ENCODE measurements at regions not wholly inside any gene's neighbourhood (a gene's known extent, or its start where the extent isn't known, plus 50 kb on each side); places are given as distances from the start of the nearest gene placed in this dataset.

GRCh38 chr12:20967756-20968155, 157.3 kb downstream of the SLCO1B3 start:
- TF ChIP-seq, protein P1, sequence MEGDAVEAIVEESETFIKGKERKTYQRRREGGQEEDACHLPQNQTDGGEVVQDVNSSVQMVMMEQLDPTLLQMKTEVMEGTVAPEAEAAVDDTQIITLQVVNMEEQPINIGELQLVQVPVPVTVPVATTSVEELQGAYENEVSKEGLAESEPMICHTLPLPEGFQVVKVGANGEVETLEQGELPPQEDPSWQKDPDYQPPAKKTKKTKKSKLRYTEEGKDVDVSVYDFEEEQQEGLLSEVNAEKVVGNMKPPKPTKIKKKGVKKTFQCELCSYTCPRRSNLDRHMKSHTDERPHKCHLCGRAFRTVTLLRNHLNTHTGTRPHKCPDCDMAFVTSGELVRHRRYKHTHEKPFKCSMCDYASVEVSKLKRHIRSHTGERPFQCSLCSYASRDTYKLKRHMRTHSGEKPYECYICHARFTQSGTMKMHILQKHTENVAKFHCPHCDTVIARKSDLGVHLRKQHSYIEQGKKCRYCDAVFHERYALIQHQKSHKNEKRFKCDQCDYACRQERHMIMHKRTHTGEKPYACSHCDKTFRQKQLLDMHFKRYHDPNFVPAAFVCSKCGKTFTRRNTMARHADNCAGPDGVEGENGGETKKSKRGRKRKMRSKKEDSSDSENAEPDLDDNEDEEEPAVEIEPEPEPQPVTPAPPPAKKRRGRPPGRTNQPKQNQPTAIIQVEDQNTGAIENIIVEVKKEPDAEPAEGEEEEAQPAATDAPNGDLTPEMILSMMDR (IDR thresholded peaks at IDR 0.05; ENCODE audit: insufficient read depth, missing control alignments): no peak
- FAIRE-seq: no peak
- no peak for DNase-seq (ENCODE audit: insufficient read length, low spot score)

- FAIRE-seq: no peak
- no peak for DNase-seq (ENCODE audit: insufficient read length, low spot score)
- TF ChIP-seq, protein P1 (IDR thresholded peaks at IDR 0.05; ENCODE audit: insufficient read depth, missing control alignments): no peak
These were observed 159.3 kb downstream of the SLCO1B3 start for GRCh38 chr12:20969766-20970165.

DNA sequence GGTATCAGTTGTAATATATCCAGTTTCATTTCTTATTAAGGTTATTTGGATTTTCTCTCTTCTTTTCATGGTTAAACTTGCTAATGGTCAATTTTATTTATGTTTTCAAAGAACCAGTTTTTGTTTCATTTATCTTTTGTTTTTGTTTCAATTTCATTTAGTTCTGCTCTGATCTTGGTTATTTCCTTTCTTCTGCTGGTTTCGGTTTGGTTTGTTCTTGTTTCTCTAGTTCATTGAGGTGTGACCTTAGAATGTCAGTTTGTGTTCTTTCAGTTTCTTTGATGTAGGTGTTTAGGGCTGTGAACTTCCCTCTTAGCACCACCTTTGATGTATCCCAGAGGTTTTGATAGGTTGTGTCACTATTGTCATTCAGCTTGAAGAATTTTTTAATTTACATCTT, 145.6 kb upstream of the SLCO1B1 start:
- FAIRE-seq (no peak), DNase-seq (ENCODE audit: insufficient read length, low spot score) (no peak)
- TF ChIP-seq, protein P1 (IDR thresholded peaks at IDR 0.05; ENCODE audit: insufficient read depth, missing control alignments): no peak

- DNase-seq (ENCODE audit: insufficient read length, low spot score) (no peak), FAIRE-seq (no peak)
- TF ChIP-seq, protein P1 (IDR thresholded peaks at IDR 0.05; ENCODE audit: insufficient read depth, missing control alignments): no peak
These were observed 129.2 kb upstream of the SLCO1B1 start for GRCh38 chr12:21001778-21002177.

DNA sequence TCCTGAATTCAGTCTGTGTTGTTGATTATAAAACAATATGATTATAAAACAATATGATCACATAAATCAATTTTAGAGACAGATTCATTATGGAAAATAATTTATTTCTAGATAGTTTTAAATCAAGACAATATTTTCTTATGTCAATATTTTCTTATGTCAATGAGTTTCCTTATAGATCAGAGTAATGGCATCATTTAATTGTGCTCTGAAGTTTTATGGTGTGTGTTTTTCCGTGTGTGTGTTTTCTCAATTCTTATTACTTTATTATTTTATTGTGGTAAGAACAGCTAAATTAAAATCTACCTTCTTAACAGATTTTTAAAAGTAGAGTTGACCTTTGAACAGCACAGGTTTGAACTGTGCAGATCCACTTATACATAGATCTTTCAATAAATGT, 105.3 kb upstream of the SLCO1B1 start:
- FAIRE-seq (no peak), DNase-seq (ENCODE audit: insufficient read length, low spot score) (no peak)
- TF ChIP-seq, protein P1 (IDR thresholded peaks at IDR 0.05; ENCODE audit: insufficient read depth, missing control alignments): no peak

DNA sequence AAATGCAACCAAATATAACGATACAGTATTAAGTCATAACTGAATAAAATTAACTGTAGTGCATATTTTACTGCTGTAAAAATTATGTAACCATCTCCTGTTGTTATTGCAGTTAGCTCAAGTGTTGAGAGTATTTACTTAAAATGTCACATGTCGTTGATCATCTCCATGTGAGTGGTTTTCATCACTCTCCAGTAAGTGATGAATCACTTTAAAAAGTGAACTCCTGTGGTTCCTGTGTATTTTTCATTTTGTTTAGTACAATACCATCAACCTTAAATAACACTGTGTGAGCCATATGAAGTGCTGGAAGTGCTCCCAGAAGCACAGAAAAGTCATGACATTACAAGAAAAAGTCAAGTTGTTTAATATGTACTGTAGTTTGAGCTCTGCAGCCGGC, 104.7 kb upstream of the SLCO1B1 start:
- DNase-seq (ENCODE audit: insufficient read length, low spot score) (no peak), FAIRE-seq (no peak)
- TF ChIP-seq, protein P1 (IDR thresholded peaks at IDR 0.05; ENCODE audit: insufficient read depth, missing control alignments): no peak

DNA sequence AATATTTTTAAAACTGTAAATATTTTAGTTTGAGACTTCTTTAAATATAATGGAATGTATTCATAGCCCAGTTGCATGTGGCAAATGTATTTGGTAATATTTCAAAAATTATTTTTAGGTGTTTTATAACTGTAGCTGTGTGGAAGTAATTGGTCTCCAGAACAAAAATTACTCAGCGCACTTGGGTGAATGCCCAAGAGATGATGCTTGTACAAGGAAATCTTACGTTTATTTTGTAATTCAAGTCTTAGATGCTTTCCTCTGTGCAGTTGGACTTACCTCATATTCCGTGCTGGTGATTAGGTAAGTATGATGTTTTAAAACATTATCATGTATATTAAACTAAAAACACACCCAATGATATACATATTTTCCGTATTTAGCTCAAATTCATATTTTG, 76.7 kb upstream of the SLCO1B1 start:
- no peak for FAIRE-seq
- no peak for DNase-seq (ENCODE audit: insufficient read length, low spot score)
- TF ChIP-seq, protein P1 (IDR thresholded peaks at IDR 0.05; ENCODE audit: insufficient read depth, missing control alignments): no peak
